CD4-positive, alpha-beta memory T cell (primary cell): ENCODE measurements at regions not wholly inside any gene's neighbourhood (a gene's known extent, or its start where the extent isn't known, plus 50 kb on each side); places are given as distances from the start of the nearest gene placed in this dataset.
"Not testable (repeated sequence)": the region's sequence is repeated elsewhere in the genome, so short reads cannot be mapped to it uniquely, and the experiment has no call there.

Experiments
- CTCF ChIA-PET: fragments of 350-600 bp; sonication (Branson Sonifier 250); formaldehyde crosslinking; loops from one replicate; lab custom pipeline; 2021; ENCODE audit warnings: inconsistent platforms; ENCODE audit not compliant: partially characterized antibody; lab: Charles Lee
- POLR2A ChIA-PET: fragments of 350-600 bp; sonication (Branson Sonifier 250); formaldehyde crosslinking; loops from one replicate; lab custom pipeline; 2021; ENCODE audit not compliant: partially characterized antibody; lab: Charles Lee
- DNase-seq, 5 donors: peaks; one replicate each; pipeline versions ENCODE4 v3.0.0 to v3.0.0-alpha.2; 2020 to 2022; ENCODE audit warnings: mixed read lengths in 1 of 5
- H3K27ac ChIP-seq: one replicate; pipeline ENCODE4 v1.7.0; 2013; ENCODE audit warnings: low read depth, low read length
- H3K27me3 ChIP-seq: 2 replicates; pipeline ENCODE4 v1.7.0; 2013; ENCODE audit warnings: mild to moderate bottlenecking, low read length, moderate library complexity; ENCODE audit not compliant: insufficient read depth
- H3K36me3 ChIP-seq: 2 replicates; pipeline ENCODE4 v1.7.0; 2013; ENCODE audit warnings: mild to moderate bottlenecking, low read length, moderate library complexity; ENCODE audit not compliant: insufficient read depth
- H3K4me1 ChIP-seq: 2 replicates; pipeline ENCODE4 v1.7.0; 2013; ENCODE audit warnings: mild to moderate bottlenecking, low read length, moderate library complexity; ENCODE audit not compliant: insufficient read depth
- H3K4me3 ChIP-seq, 2 donors: one replicate each; pipeline ENCODE4 v1.7.0; 2013; ENCODE audit warnings: low read length in 2 of 2, mild to moderate bottlenecking in 1 of 2
- H3K9me3 ChIP-seq, 2 donors: one replicate each; pipeline ENCODE4 v1.7.0; 2013; ENCODE audit warnings: low read length in 2 of 2, control low read depth in 1 of 2; ENCODE audit not compliant: control insufficient read depth in 1 of 2
- H3K27ac Mint-ChIP-seq, 7 donors: one replicate each; pipeline ENCODE4 v1.8.0; 2020 to 2021; ENCODE audit warnings: mixed read lengths in 7 of 7, mild to moderate bottlenecking in 6 of 7, inconsistent platforms in 3 of 7, moderate library complexity in 3 of 7
- H3K27me3 Mint-ChIP-seq, 2 donors: one replicate each; pipeline ENCODE4 v1.8.0; 2020 to 2021; ENCODE audit warnings: mixed read lengths in 2 of 2
- H3K36me3 Mint-ChIP-seq, 2 donors: one replicate each; pipeline ENCODE4 v1.8.0; 2020 to 2021; ENCODE audit warnings: mixed read lengths in 2 of 2, inconsistent platforms in 1 of 2, mild to moderate bottlenecking in 1 of 2
- H3K4me1 Mint-ChIP-seq, 4 donors: one replicate each; pipeline ENCODE4 v1.8.0; 2020 to 2021; ENCODE audit warnings: mixed read lengths in 4 of 4, mild to moderate bottlenecking in 1 of 4
- H3K4me3 Mint-ChIP-seq, 8 donors: one replicate each; pipeline ENCODE4 v1.8.0; 2020 to 2021; ENCODE audit warnings: mixed read lengths in 8 of 8, mild to moderate bottlenecking in 7 of 8, moderate library complexity in 6 of 8, inconsistent platforms in 3 of 8
- H3K9me3 Mint-ChIP-seq, 8 donors: one replicate each; pipeline ENCODE4 v1.8.0; 2020 to 2021; ENCODE audit warnings: mixed read lengths in 8 of 8, mild to moderate bottlenecking in 5 of 8, inconsistent platforms in 3 of 8, moderate library complexity in 1 of 8
- intact Hi-C: fragments of 100-400 bp; cut with micrococcal nuclease; formaldehyde crosslinking; loops from one replicate; pipeline ENCODE4 v1.15.1; 2023

DNA sequence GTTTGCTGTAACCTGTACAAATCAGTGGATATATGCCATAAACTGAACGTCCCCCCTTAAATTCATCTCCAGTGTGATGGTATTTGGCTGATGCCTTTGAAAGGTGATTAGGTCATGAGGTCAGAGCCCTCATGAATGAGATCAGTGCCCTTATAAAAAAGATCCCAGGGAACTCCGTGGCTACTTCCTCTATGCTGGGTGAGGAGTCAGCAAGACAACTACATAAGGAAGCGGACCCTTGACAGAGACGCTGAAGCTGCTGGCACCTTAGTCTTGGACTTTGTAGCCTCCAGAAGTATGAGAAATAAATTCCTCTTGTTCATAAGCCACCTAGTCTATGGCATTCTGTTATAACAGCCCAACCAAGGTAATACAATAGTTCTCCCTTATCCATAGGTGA lies 215.1 kb upstream of the ZNF608 start:
- CTCF ChIA-PET = no interaction called here
- Mint-ChIP-seq H3K27ac (no peak overlapping the region), H3K36me3 (no peaks in the 10 kb centered on the region), H3K4me3 (no peak overlapping the region), H3K27me3 (no peaks in the 10 kb centered on the region), H3K9me3 (peaks cover 0 to 13% (median 3%) of the 10 kb centered on the region in 8 donors), H3K4me1 (no peaks in the 10 kb centered on the region)
- Histone ChIP-seq H3K9me3 (no peaks in the 10 kb centered on the region), H3K4me3 (no peak overlapping the region), H3K36me3 (no peaks in the 10 kb centered on the region), H3K27ac (no peak overlapping the region), H3K27me3 (no peaks in the 10 kb centered on the region), H3K4me1 (no peaks in the 10 kb centered on the region)
- DNase-seq = no peak
- POLR2A ChIA-PET = no interaction called here
- intact Hi-C loops = no loop called here

DNA sequence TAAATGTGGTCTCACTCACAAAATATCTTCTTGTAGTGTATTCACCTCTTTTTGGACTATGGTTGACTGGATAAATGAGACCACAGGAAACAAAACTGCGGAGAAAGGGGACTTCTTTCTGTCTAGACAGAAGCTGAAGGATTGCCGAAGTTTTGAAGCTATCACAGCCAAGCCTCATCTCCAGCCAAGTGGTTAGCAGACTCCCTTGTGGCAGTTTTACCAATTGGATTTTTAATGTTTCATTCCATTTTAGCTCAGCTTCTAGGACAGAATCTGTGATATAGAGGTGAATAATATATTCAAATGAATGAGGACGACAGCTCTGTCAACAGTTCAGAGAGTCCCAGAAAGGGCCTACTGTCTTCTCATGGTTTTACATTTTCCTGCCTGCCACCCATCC lies 215.7 kb upstream of the ZNF608 start:
- intact Hi-C loops = no loop called here
- Histone ChIP-seq H3K4me3 (no peak overlapping the region), H3K27me3 (no peaks in the 10 kb centered on the region), H3K36me3 (no peaks in the 10 kb centered on the region), H3K9me3 (no peaks in the 10 kb centered on the region), H3K4me1 (no peaks in the 10 kb centered on the region), H3K27ac (no peak overlapping the region)
- peaks cover 0 to 13% (median 3%) of the 10 kb centered on the region in 8 donors for H3K9me3 Mint-ChIP-seq
- no peak overlapping the region for H3K4me3 Mint-ChIP-seq
- no peaks in the 10 kb centered on the region for H3K27me3 Mint-ChIP-seq
- H3K4me1 Mint-ChIP-seq = no peaks in the 10 kb centered on the region
- H3K27ac Mint-ChIP-seq = no peak overlapping the region
- CTCF ChIA-PET = no interaction called here
- H3K36me3 Mint-ChIP-seq = no peaks in the 10 kb centered on the region
- POLR2A ChIA-PET = no interaction called here
- DNase-seq = no peak

DNA sequence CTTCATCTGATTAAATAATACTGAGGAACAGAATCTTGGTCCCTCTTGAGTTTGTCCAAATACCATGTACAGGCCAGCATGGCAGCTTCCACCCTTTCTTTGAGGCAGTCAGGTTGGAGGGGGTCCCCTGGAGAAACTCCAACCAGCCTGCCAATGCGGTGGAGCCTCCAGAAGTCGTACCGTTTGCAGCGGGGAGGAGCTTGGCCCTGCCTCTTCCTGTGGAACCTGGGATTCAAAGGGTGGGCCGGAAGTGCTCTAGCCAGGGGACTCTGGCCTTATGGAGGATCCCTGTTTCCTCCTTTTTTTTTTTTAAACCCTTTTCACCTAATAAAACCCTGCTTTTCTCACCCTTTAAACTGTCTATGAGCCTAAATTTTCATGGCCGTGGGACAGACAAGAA lies 216.3 kb upstream of the ZNF608 start:
- Mint-ChIP-seq H3K4me1 (no peaks in the 10 kb centered on the region), H3K4me3 (no peak overlapping the region), H3K36me3 (no peaks in the 10 kb centered on the region), H3K27me3 (no peaks in the 10 kb centered on the region), H3K27ac (no peak overlapping the region), H3K9me3 (peaks cover 0 to 13% (median 3%) of the 10 kb centered on the region in 8 donors)
- intact Hi-C loops = no loop called here
- Histone ChIP-seq H3K9me3 (no peaks in the 10 kb centered on the region), H3K27ac (no peak overlapping the region), H3K27me3 (no peaks in the 10 kb centered on the region), H3K4me3 (no peak overlapping the region), H3K36me3 (no peaks in the 10 kb centered on the region), H3K4me1 (no peaks in the 10 kb centered on the region)
- ChIA-PET POLR2A (no interaction called here), CTCF (no interaction called here)
- no peak for DNase-seq

DNA sequence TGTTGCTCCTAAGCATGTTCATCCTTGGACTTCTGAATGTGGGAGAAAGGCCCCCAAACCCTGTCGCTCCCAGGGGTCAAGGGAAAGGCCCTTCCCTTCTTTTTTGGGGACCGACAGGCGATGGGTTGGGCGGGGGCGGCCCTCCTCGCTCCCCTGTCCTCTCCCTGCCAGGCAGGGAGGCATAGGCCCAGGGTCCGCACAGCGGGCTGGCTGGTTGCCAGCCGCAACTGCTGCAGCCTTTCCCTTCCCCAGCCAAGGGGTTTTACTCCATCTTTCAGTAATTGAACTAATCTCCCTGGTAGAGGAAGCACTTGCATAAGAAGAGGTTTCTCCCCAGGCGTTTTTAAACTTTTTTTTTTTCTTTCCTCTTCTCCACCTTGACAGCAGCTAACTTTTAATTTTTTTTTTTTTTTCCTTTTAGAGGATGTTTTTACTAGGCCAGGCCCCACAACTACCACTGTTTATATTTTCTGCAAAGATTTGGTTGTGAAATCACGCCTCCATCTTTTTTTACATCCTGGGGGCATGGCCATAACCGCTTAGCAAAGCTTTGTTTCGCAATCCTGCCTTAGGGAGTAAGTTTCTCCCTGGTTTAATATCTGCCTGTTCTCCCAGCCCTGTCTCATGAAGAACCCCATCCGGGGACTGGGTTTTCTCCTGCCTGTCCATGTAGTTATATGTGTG lies 216.9 kb upstream of the ZNF608 start:
- no peak overlapping the region for H3K4me3 ChIP-seq
- no peak for DNase-seq
- H3K27me3 Mint-ChIP-seq = no peaks in the 10 kb centered on the region
- ChIA-PET CTCF (no interaction called here), POLR2A (no interaction called here)
- no peak overlapping the region for H3K27ac ChIP-seq
- H3K36me3 Mint-ChIP-seq = no peaks in the 10 kb centered on the region
- no peaks in the 10 kb centered on the region for H3K36me3 ChIP-seq
- no peaks in the 10 kb centered on the region for H3K27me3 ChIP-seq
- peaks cover 0 to 13% (median 2%) of the 10 kb centered on the region in 8 donors for H3K9me3 Mint-ChIP-seq
- intact Hi-C loops = no loop called here
- no peak overlapping the region for H3K4me3 Mint-ChIP-seq
- H3K9me3 ChIP-seq = no peaks in the 10 kb centered on the region
- no peaks in the 10 kb centered on the region for H3K4me1 Mint-ChIP-seq
- no peaks in the 10 kb centered on the region for H3K4me1 ChIP-seq
- H3K27ac Mint-ChIP-seq = no peak overlapping the region

DNA sequence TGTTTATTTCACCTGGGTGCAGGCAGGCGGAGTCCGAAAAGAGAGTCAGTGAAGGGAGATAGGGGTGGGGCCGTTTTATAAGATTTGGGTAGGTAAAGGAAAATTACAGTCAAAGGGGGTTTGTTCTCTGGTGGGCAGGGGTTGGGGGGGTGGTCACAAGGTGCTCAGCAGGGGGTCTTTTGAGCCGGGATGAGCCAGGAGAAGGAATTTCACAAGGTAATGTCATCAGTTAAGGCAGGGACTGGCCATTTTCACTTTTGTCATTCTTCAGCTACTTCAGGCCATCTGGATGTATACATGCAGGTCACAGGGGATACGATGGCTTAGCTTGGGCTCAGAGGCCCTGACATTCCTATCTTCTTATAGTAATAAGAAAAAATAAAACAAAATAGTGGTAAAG lies 220.3 kb upstream of the ZNF608 start:
- H3K4me3 Mint-ChIP-seq, H3K27me3 ChIP-seq, POLR2A ChIA-PET, H3K9me3 ChIP-seq, H3K36me3 ChIP-seq, H3K4me1 ChIP-seq, H3K27ac ChIP-seq, H3K27ac Mint-ChIP-seq, H3K4me1 Mint-ChIP-seq, CTCF ChIA-PET, intact Hi-C loops, H3K27me3 Mint-ChIP-seq, DNase-seq, H3K36me3 Mint-ChIP-seq, H3K4me3 ChIP-seq: not testable (repeated sequence)
- peaks cover 0 to 12% (median 3%) of the 10 kb centered on the region in 8 donors for H3K9me3 Mint-ChIP-seq

DNA sequence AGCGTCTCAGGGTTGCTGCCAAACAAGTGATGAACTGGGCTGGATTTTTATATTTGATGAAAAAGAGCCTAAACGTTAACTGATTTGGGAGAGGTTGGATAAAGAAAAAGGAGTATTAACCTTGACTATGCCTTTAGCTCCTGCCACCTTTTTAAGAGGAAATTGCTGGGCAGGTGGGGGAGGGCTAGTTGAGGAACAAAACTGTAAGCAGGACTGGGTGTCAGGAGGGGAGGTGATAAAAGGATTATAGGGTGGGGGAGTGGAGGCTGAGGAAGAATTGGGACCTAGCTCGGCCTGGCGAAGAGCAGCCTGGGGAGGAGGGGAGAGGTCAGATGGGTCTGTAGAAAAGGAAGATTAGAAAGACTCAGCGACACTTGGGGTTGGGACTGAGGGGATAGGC lies 223.9 kb upstream of the ZNF608 start:
- H3K36me3 ChIP-seq, H3K4me1 ChIP-seq, H3K9me3 ChIP-seq, intact Hi-C loops, H3K4me3 Mint-ChIP-seq, H3K27ac Mint-ChIP-seq, H3K27me3 Mint-ChIP-seq, DNase-seq, H3K27me3 ChIP-seq, H3K4me1 Mint-ChIP-seq, H3K27ac ChIP-seq, CTCF ChIA-PET, H3K36me3 Mint-ChIP-seq, POLR2A ChIA-PET, H3K4me3 ChIP-seq: not testable (repeated sequence)
- H3K9me3 Mint-ChIP-seq = peaks cover 0 to 11% (median 3%) of the 10 kb centered on the region in 8 donors

DNA sequence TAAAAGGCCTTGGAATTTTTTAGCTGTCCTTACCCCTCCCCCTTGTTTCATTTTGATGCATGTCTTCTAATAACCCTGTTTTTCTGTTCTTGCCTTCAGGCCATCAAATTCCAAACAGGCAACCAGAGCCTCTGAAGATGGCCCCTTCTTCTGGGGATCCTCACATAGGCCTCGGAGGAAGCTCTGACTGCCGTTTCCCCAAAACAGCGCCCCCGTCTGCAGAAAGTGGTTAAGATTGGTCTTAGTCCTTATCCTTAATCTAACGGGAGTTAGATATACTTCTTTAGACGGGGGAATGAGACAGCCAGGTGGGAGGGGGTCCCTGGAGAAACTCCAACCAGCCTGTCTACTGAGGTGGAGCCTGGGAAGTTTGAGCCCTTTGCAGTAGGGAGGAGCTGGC lies 226.3 kb upstream of the ZNF608 start:
- H3K27me3 Mint-ChIP-seq = no peaks in the 10 kb centered on the region
- no peak for DNase-seq
- H3K4me1 Mint-ChIP-seq = no peaks in the 10 kb centered on the region
- H3K36me3 Mint-ChIP-seq = no peaks in the 10 kb centered on the region
- H3K4me3 Mint-ChIP-seq = no peak overlapping the region
- Histone ChIP-seq H3K36me3 (no peaks in the 10 kb centered on the region), H3K9me3 (no peaks in the 10 kb centered on the region), H3K4me3 (no peak overlapping the region), H3K27me3 (no peaks in the 10 kb centered on the region), H3K27ac (no peak overlapping the region), H3K4me1 (no peaks in the 10 kb centered on the region)
- intact Hi-C loops = no loop called here
- ChIA-PET CTCF (no interaction called here), POLR2A (no interaction called here)
- H3K27ac Mint-ChIP-seq = no peak overlapping the region
- H3K9me3 Mint-ChIP-seq = peaks cover 0 to 11% (median 3%) of the 10 kb centered on the region in 8 donors

DNA sequence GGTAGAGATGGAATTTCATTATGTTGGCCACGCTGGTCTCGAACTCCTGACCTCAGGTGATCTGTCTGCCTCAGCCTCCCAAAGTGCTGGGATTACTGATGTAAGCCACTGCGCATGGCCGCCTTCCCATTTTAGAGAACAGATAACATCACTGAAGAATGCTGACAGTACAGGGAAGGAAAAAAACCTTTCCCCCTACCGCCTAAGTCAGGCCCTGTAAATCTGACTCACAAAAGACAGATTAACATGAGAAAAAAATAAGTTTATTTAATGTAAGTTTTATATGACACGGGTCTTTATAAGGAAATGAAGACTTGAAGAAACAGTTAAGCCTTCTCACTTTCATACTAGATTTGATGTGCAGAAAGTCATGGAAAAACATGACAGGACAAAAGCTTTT lies 227.2 kb upstream of the ZNF608 start:
- ChIA-PET CTCF (no interaction called here), POLR2A (no interaction called here)
- no peaks in the 10 kb centered on the region for H3K4me1 Mint-ChIP-seq
- no peak overlapping the region for H3K27ac Mint-ChIP-seq
- H3K27me3 ChIP-seq = no peaks in the 10 kb centered on the region
- no peaks in the 10 kb centered on the region for H3K36me3 ChIP-seq
- no peaks in the 10 kb centered on the region for H3K27me3 Mint-ChIP-seq
- H3K36me3 Mint-ChIP-seq = no peaks in the 10 kb centered on the region
- H3K4me3 Mint-ChIP-seq = no peak overlapping the region
- H3K9me3 Mint-ChIP-seq = peaks cover 0 to 11% (median 3%) of the 10 kb centered on the region in 8 donors
- intact Hi-C loops = no loop called here
- DNase-seq = no peak
- no peak overlapping the region for H3K27ac ChIP-seq
- no peaks in the 10 kb centered on the region for H3K4me1 ChIP-seq
- no peaks in the 10 kb centered on the region for H3K9me3 ChIP-seq
- no peak overlapping the region for H3K4me3 ChIP-seq
